NCI-H1930 (cell line): ENCODE measurements at regions not wholly inside any gene's neighbourhood (a gene's known extent, or its start where the extent isn't known, plus 50 kb on each side); places are given as distances from the start of the nearest gene placed in this dataset.

Experiments used
- DNase-seq, 2 experiments: peaks; one replicate each; lab custom pipeline; 2025; lab: John Stamatoyannopoulos, UW

DNA sequence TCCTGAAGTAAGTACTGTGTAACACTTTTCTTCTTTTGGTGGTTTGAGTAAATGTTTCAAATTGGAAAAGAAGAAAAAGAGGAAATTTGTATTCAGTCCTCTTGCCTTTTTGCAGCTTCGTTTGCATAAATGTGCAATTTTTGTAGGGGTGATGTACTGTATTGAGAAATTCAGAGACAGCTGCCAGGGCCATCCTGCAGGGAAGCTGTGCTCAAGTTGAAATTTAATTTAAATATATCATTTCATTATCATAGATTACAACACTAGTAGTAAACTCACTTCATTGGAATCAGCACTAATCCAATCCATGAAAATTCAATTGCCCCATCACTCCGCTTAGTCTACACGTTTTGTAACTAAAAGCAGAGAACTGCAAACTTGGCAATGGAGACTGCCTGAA lies 415.4 kb downstream of the DNAJB9 start:
- no peak for DNase-seq

DNA sequence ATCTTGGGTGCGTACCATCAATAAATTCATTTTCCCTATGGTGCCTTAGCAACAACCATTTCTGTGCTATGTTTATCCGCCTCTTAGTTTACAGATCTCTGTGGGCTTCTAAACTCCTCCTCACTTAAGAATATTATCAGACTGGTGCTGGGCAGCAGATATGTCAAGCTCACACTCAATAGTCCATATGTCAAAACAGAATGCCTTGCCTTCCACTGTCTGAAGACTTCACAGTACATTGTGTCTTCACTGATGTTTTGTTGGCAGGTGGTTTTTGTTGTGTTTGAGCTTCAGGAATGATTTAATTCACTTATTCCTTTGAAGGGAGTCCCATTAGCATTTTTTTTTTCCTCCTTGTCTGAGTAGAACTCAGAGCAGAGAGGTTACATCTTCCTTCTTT lies 419.6 kb downstream of the DNAJB9 start:
- no peak for DNase-seq

DNA sequence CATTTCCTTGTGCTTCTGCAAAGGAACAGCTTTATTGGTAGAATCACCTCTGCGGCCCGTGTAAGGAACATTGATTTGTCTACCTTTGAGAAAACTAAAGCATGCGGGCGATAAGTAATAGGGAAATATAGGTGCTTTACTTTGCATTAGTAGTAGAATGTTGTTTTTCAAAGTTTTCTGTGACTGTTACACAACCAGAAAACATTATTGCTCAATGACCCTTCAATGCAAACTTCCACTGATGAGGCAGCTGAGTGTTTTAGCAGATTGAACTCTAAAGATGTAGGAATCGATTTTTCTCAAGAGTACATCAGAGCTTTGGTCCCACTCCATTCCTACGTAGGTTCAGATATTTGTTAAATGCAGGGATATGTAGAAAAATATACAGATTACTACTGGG lies 427.8 kb downstream of the DNAJB9 start:
- DNase-seq = no peak

DNA sequence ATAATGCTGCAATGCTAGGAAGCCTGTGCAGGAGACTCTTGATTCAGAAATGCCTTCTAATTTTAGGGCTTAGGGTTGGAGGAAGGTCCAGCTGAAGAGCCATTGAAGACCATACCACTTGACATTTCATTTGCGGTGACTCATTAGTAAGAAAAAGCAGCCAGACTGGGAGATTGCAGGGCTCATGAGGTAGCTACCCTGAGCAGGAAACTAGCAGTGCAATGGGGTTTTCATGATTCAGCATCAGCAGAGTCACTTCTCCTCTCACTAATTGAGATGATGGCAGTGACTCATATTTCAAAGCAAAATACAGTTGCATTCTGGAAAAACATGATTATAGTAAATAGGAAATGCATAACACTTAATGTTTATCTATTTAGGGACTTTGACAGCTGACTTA lies 434.1 kb downstream of the DNAJB9 start:
- DNase-seq = no peak

DNA sequence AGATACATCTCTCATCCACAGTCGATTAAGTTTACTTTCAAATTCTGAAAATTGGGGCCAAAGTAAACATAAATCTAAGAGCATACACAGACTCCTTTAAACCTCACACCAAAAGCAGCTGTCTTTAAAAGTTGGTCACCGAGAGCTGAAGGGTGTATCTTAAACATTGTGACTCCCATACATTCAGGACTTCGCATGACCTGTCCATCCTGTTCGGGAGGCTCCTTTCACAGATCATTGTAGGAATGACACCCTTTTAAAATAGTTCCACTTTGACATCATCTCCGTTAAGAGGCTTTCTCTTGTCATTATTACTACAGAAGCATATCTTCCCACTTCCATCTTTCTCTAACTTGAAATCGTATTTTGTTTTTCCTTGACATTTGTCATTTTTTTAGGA lies 440.0 kb downstream of the DNAJB9 start:
- DNase-seq = no peak

DNA sequence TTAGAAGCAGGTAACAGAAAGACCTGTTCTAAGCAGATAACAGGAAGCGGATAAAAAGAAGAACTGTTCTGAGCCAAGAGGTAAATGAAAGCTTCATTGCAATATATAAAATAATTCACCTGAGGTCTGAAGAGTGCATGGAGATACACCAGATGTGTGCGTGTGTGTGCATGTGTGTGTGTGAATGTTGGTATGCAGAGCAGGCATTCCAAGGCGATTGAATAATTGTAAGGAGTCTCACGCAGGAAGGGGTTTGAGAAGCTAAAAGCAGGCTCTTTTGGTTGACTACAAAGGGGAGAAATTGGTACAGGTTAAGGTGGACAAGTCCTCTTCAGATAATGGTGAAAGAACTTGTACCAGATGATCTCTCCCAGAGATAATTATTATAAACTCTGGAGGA lies 450.6 kb downstream of the DNAJB9 start:
- no peak for DNase-seq

DNA sequence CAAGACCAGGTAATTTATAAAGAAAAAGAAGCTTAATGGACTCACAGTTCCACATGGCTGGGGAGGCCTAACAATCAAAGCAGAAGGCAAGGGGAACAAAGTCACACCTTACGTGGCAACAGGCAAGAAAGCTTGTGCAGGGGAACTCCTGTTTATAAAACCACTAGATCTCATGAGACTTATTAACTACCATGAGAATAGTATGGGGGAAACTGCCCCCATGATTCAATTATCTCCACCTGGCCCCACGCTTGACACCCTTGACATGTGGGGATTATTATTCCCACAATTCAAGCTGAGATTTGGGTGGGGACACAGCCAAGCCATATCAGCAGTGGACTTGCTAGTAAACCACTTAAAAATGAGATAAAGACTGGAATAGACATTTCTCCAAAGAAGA lies 451.7 kb downstream of the DNAJB9 start:
- DNase-seq = no peak

DNA sequence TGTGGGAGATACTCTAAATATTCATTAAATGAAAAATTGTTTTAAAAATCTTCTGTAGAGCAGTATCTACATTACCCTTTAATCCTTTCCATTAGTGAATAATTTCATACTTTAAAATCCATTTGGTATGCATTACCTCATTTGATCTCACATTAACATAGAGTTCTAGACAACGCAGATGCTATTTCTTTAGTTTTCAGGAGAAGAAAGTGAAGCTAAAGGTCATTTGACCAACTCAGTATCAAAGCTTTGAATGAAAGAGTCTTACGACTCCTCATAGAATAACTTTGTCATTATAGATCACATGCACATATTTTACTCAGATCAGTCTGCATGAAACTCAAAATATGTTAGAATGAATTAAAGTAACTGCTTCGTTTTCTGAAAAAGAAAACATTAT lies 460.2 kb downstream of the DNAJB9 start:
- no peak for DNase-seq

DNA sequence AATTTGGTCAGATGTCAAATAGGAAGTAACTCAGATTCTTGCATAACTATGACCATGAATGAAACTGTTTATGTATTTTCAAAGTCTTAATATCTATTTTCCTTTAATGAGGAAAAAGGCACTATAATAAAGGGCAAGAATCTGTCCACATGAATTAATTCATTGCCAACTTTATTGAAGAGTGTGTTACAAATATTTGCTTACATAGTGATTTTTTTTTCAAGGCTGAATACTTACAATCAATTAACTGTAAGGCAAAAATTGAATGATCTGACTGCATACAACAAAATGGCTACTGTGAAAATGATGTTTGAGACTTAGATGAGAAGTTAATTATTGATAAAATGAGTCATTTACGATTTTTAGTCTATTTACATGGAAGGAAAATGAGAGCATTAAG lies 475.0 kb downstream of the DNAJB9 start:
- no peak for DNase-seq

DNA sequence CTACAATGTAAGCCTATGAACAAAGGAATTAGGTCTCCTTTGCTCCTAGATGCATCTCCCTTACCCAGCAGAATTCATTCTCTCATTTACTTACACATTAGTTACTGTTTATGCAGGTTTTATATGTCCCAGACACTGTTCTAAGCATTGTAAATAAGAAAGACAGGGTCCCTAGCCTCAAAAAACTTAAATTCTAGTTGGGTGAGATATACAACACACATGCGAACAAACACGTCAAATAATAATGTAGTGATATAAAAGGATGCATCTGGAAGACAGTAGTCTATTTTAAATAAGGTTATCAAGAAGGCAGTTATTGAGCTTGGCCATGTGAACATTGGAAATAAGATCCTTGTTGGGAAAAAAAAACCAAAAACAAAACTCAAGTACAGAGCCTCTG lies 479.7 kb downstream of the DNAJB9 start:
- DNase-seq = no peak

DNA sequence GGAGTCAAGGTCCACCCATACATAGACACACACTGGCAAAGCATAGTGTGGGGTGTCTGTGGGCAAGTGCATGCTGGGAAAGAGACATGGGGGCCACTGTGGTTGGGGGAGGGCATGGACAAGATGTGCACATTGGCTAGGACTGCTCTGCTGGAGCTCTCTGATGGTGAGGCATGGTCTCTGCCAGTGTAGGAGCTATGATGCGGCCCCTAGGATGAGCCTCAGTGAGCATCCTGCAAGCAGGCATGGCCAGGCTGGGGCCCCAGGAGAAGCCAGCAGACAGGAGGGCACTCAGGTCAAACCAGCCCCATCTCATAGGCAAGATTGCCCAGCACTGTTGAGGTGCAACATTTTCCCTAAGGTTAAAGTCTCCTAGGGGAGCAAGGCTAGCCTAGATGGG lies 489.4 kb downstream of the DNAJB9 start:
- no peak for DNase-seq

DNA sequence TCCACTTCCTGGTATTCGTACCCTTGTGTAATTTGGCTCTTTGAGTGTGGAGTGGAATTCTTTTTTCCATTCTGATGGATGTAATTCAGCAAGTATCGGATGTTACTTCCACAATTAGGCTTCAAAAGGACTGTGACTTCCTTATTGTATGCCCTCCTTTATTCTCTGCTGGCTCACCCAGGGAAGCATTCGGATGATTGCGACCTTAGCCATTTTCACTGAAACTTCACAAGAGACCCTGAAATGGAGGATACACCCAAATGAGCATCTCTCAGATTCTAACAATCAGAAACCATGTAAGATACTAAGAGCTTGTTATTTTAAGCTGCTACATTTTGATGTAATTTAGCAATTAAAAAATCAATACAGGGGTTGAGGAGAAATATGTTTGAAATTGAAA lies 493.1 kb downstream of the DNAJB9 start:
- no peak for DNase-seq

DNA sequence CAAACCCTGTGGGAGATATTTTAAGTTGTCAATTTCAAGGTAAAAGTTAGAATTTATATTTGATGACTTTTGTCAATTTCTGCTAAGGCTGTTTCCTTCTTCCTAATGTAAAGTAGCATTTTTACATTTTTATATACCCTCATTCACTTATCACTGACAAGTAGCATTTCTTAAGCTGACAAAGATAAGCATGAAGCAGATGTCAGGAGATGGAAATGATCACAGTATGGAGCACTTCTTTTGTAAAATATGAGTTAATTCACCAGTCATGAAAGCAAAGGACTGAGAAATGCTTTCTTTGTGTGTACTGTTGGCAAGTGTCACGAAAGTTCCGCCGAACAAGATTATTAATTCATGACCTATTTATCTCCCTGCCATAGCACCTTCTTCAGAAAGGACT lies 503.9 kb downstream of the DNAJB9 start:
- no peak for DNase-seq

DNA sequence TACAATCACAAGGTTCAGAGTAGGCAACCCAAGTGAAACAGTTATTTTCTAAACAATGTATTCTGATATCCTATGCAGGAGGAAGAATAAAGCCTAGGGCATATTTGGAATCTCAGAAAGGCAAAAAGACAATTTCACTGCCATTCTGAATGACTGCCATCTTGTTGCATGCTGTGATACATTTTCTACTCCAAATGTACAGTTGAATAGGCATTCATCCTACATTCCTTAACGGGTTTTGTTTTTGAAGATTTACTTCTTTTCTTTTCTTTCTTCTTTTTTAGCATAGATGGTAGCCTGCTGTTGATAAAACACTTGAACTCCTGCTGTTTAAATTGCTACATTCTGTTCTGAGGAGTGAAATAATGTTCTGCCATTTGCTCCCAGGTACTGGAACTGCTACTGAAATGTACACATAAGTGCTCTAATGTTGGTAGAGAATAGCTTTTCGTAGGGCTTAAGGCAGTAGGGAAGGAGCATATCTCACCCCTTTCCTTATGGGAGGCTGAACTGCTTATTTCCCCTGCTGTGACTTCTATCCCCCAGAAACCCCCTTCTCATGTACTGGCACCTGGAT lies 506.8 kb downstream of the DNAJB9 start:
- DNase-seq = no peak

DNA sequence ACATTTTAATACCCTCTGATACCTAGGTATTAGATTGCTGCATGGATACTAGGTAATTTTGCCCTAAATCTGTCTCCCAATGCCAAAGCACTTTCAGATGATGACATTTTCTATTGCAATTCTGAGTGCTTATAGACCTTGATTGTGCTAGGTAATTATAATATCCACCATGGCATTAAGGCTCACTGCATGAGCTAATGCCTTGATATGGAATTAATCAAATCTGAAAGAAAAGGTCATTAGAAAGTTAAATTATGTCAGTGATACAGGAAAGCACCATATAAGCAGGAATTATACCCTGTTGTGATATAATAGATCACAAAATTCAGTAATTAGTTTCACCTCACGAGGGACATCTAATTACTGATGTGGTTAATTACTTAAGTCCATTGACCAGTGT lies 521.4 kb downstream of the DNAJB9 start:
- DNase-seq = no peak

DNA sequence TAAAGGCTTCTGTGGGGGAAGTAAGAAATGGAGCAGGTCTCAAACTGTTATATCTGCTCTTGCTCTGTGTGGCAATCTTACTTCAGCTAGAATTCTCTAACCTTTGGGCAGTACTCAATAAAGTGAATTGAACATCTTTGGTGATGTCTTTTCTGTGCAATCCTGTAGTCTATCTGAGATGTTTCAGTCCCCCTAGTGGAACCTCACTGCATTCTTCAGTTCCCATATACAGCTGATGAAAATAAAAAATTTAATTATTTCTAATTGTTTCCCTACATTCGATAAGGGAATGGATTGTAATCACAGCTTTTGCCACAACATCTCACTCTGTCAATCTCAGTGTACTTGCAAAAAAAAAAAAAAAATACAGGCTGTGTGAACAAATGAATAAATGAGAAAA lies 522.6 kb downstream of the DNAJB9 start:
- DNase-seq = no peak

DNA sequence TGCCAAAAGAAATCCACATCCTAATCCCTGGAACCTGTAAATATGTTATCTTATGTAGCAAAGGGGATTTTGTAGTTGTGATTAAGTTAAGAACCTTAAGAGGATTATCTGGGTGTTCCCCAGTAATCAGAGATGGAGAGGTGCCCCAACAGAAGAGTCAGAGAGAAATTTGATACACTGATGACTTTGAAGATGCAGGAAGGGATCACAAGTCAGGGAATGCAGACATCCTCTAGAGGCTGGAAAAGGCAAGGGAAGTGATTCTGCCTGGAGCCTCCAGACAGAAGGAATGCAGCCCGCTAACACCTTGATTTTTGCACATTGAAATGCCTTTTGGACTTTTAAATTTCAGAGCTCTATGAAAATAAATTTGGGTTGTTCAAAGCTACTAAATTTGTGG lies 531.7 kb downstream of the DNAJB9 start:
- no peak for DNase-seq

DNA sequence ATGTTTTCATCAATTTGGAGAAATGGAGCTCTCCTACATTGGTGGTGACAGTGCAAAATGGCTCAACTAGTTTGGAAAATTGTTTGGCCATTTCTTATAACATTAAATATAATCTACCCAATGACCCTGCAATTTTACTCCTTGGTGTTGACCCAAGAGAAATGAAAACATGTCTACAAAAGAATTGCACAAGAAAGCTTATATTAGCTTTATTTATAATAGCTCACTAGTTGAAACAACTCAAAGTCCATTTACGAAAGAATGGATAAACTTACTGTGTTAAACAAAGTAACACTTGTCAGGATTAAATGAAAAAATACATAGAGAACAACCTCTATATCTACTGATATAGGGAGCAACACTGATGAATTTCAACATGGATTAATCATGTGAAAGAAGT lies 539.9 kb downstream of the DNAJB9 start:
- DNase-seq = no peak

DNA sequence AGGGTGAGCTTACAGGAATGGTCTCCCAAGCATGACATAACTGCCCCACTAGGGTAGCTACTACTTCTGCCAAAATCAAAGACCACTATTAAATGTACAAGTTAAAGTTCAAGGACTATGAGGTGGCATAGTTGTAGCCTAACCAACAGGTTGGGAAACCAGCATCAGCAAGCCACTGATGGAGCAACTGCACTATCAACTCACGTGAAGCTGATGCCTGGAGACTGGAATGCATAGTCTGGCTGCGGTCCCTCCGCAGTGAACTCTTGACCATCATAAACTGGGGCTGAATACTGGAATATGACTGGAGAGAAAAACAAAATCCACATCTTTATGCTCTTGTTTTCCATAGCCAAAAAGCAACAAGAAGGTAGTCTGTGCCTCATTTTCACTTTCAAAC lies 541.4 kb downstream of the DNAJB9 start:
- DNase-seq = no peak

DNA sequence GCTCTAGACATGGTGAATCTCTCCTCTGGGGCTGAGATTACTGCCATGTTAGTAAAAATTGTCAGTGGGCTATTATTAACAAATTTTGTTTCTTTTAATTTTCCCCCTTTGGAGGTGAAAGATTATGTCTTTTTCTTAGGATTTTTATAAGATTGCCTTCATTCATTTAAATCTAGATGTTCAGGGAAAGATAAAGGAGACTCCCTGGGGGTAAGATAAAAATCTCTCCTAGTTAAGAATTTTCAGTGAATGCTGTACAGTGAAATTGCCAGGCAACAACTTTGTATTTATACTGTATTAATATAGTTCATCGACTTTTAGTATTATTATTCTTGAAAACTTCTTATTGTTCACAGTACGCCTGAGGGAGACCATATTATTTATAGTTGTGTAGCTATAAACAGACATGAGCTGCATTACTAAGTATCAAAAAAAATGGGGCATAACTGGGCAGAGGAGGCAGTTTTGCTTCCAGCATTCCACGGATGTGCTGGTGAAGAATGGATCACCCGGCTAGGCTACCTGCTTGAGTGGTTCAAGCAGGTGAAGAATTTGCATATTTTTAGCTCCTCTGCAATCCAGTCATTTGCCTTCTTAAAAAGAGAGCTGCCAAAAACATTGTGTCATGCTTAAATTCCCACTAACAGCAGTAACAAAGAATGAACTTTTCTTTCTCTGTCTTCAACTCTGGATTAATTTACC lies 552.1 kb downstream of the DNAJB9 start:
- DNase-seq = no peak

DNA sequence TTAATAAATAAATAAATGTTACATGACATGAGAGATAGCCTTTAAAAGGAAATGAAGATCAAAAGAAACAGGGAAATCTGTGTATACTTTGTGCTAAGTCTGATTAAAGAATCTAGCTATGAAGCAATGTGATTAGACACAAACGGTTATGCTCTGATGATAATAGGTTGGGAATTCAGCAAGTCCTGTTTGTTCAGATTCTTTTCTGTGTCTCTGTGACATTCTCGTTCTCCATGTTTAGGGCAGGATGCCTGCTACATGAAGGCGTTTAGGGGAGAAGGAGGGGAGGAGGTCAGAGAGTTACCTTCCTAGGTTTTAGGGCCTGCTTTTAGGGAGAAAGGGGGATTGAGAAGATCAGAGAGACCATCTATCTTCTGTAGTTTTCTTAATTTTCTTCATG lies 555.3 kb downstream of the DNAJB9 start:
- DNase-seq = no peak

DNA sequence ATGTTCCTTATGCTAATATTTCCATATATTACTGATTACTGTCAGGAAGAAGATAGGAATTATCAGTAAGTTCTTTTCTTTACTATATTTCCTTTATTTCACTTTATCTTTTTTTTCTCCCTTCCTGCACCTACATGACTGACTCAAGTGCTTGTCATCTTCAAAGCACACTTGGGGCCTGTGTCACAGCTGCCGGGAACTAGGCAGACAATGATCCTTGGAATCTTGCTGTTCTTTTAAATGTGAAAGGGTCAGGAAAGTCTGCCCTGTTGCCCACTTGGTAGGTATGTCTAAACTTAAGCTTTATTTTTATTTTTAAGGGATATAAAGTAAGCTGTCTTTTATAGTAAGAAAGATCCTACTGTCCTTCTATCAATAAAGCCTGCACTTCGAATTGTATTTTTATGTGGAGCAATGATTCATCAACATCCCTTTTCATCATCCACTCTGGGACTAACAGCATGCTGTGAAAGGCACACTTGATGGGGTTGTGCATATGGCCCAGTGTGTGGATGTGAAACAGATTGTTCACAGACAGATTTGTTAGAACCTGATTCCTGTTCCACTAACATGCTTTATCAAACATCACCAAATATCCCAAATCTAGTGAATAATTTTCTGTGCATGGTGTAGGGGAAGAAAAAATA lies 556.9 kb downstream of the DNAJB9 start:
- no peak for DNase-seq

DNA sequence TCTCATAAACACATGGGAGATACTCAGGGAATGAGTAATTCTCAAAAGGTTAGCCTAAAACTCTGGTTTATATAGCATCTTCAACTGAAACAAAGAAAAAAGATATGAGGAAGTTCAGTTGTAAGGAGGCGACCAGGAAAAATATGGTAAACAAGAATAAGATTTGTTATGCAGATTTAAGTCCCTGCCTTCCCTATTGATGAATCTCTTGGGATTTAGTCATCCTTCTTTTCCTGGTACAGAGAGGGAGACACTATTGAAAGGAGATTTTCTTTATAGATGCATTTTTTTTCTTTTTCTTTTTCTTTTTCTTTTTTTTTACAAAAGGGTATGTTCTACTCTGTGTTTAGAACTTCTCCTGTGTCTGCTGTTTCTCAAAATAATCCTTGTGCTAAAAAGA lies 557.5 kb downstream of the DNAJB9 start:
- DNase-seq = no peak

DNA sequence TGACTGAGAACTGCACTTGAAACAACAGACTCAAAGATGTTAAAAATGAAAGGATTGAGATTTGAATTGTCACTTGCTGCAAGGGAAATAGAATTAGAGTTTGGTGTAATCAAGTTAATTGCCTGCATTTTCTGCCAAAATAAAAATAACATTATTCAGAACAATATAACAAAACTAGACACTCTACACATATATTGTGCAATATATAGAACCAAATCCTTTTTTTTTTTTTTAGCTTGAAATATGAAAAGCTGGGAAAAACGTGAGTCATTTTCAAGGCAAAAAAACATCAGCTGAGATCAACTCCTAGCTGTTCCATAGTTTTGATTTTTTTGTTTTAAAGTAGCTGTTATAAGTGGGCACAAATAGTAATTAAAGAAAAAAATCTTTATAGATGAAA lies 561.5 kb downstream of the DNAJB9 start:
- DNase-seq = no peak
